Left lung (tissue), 4 donors: ENCODE measurements at regions not wholly inside any gene's neighbourhood (a gene's known extent, or its start where the extent isn't known, plus 50 kb on each side); places are given as distances from the start of the nearest gene placed in this dataset.

Experiments used
- ATAC-seq: fragments of 200-7000 bp; cut with Tn5 transposase; one replicate; pipeline ENCODE4 v1.9.1; 2020; ENCODE audit warnings: moderate library complexity
- DNase-seq, 4 donors: peaks; one replicate each; pipeline ENCODE4 v3.0.0-alpha.2; 2013 to 2020
- H3K27ac ChIP-seq, 2 donors: fragments of 200-600 bp; sonication (generic) in 1 of 2; one replicate each; pipeline versions ENCODE4 v1.5.0 to v1.8.0; 2020 to 2021
- H3K27me3 ChIP-seq, 2 donors: fragments of 200-600 bp; sonication (generic) in 1 of 2; one replicate each; pipeline versions ENCODE4 v1.5.0 to v1.8.0; 2020 to 2021
- H3K36me3 ChIP-seq, 2 donors: fragments of 200-600 bp; sonication (generic) in 1 of 2; one replicate each; pipeline versions ENCODE4 v1.5.0 to v1.8.0; 2020 to 2021
- H3K4me1 ChIP-seq, 2 donors: fragments of 200-600 bp; one replicate each; pipeline ENCODE4 v1.8.0; 2021
- H3K4me3 ChIP-seq, 2 donors: fragments of 200-600 bp; sonication (generic) in 1 of 2; one replicate each; pipeline versions ENCODE4 v1.5.0 to v1.8.0; 2020 to 2021; ENCODE audit warnings: mild to moderate bottlenecking in 1 of 2
- H3K9me3 ChIP-seq, 2 donors: fragments of 200-600 bp; sonication (generic) in 1 of 2; one replicate each; pipeline versions ENCODE4 v1.5.0 to v1.8.0; 2020 to 2021
- CTCF ChIP-seq, 2 donors: fragments of 200-600 bp; sonication (generic) in 1 of 2; IDR thresholded peaks; one replicate each; pipeline versions ENCODE4 v1.5.0 to v1.8.0; 2021; ENCODE audit warnings: antibody characterized with exemption in 2 of 2
- intact Hi-C, 2 donors: fragments of 100-400 bp; cut with DNase I; formaldehyde crosslinking; loops; one replicate each; pipeline versions ENCODE4 v1.11.2 to v1.14.2; 2022
- donor health status: DM: no; HTN: yes; CAD: no.
- donor health status: DM: no; HTN: no; CAD: no.

- intact Hi-C loops, result no loop called here
- no peak overlapping the region for H3K4me3 ChIP-seq
- H3K27me3 ChIP-seq, result no peaks in the 10 kb centered on the region
- ATAC-seq (no peak), DNase-seq (no peak)
- no peak for TF ChIP-seq CTCF (IDR thresholded peaks at IDR 0.05)
- H3K36me3 ChIP-seq, result no peaks in the 10 kb centered on the region
- H3K4me1 ChIP-seq, result peaks cover 0 to 8% of the 10 kb centered on the region in 2 donors
- no peak overlapping the region for H3K27ac ChIP-seq
- H3K9me3 ChIP-seq, result no peaks in the 10 kb centered on the region
Measured at GRCh38 chr2:64322433-64322832, 131.5 kb upstream of the LGALSL start.

- H3K4me1 ChIP-seq, result peaks cover 0 to 16% of the 10 kb centered on the region in 2 donors
- intact Hi-C loops, result no loop called here
- DNase-seq, result peak in 1 of 4 donors; percentile 36
- no peaks in the 10 kb centered on the region for H3K9me3 ChIP-seq
- no peak for TF ChIP-seq CTCF (IDR thresholded peaks at IDR 0.05)
- no peak overlapping the region for H3K4me3 ChIP-seq
- no peaks in the 10 kb centered on the region for H3K36me3 ChIP-seq
- H3K27ac ChIP-seq, result no peak overlapping the region
- H3K27me3 ChIP-seq, result no peaks in the 10 kb centered on the region
- no peak for ATAC-seq
Measured at GRCh38 chr2:64323197-64323596, 130.8 kb upstream of the LGALSL start.

- no peak overlapping the region for H3K4me3 ChIP-seq
- H3K4me1 ChIP-seq, result peaks cover 0 to 26% of the 10 kb centered on the region in 2 donors
- no peaks in the 10 kb centered on the region for H3K36me3 ChIP-seq
- ATAC-seq, result no peak
- no peaks in the 10 kb centered on the region for H3K9me3 ChIP-seq
- no peak for DNase-seq
- no peak for TF ChIP-seq CTCF (IDR thresholded peaks at IDR 0.05)
- intact Hi-C loops, result loop anchor here in 1 of 2 donors (5.0 kb wide), 1 partner anchor 278 kb away; no protein-coding TSS in a partner anchor
- no peaks in the 10 kb centered on the region for H3K27me3 ChIP-seq
- no peak overlapping the region for H3K27ac ChIP-seq
Measured at GRCh38 chr2:64324746-64325410, 129.1 kb upstream of the LGALSL start.

- intact Hi-C loops, result loop anchor here in 1 of 2 donors (5.0 kb wide), 1 partner anchor 278 kb away; no protein-coding TSS in a partner anchor
- ATAC-seq (no peak), DNase-seq (no peak)
- H3K27ac ChIP-seq, result no peak overlapping the region
- no peaks in the 10 kb centered on the region for H3K27me3 ChIP-seq
- TF ChIP-seq CTCF (IDR thresholded peaks at IDR 0.05), result no peak
- no peak overlapping the region for H3K4me3 ChIP-seq
- H3K36me3 ChIP-seq, result no peaks in the 10 kb centered on the region
- H3K9me3 ChIP-seq, result no peaks in the 10 kb centered on the region
- peaks cover 4 to 32% of the 10 kb centered on the region in 2 donors for H3K4me1 ChIP-seq
Measured at GRCh38 chr2:64325477-64325851, 128.5 kb upstream of the LGALSL start.

- ATAC-seq, result no peak
Measured at GRCh38 chr2:64325852-64326577, 127.9 kb upstream of the LGALSL start.

More at GRCh38 chr2:64325852-64326577, 127.9 kb upstream of the LGALSL start:
- DNase-seq, result no peak
- intact Hi-C loops, result loop anchor here in 1 of 2 donors (5.0 kb wide), 1 partner anchor 279 kb away; no protein-coding TSS in a partner anchor
- Histone ChIP-seq H3K4me3 (no peak overlapping the region), H3K4me1 (peaks cover 9 to 37% of the 10 kb centered on the region in 2 donors), H3K27me3 (no peaks in the 10 kb centered on the region), H3K36me3 (no peaks in the 10 kb centered on the region), H3K27ac (no peak overlapping the region), H3K9me3 (no peaks in the 10 kb centered on the region)
- no peak for TF ChIP-seq CTCF (IDR thresholded peaks at IDR 0.05)
